GM12874 (cell line): ENCODE measurements at regions not wholly inside any gene's neighbourhood (a gene's known extent, or its start where the extent isn't known, plus 50 kb on each side); places are given as distances from the start of the nearest gene placed in this dataset.

Experiments
- CTCF ChIP-seq: IDR thresholded peaks from 2 replicates; pipeline ENCODE4 v1.5.1; 2011; ENCODE audit warnings: low read depth, mild to moderate bottlenecking, control low read depth, low read length, moderate library complexity; ENCODE audit not compliant: insufficient read depth

- TF ChIP-seq CTCF = no peak
Observed at GRCh38 chr5:60147791-60148190, 254.3 kb upstream of the PDE4D start.

- TF ChIP-seq CTCF = no peak
Observed at GRCh38 chr5:60143942-60144549, 250.5 kb upstream of the PDE4D start.

GRCh38 chr5:60141119-60141518 is 247.6 kb upstream of the PDE4D start:
- TF ChIP-seq CTCF = no peak

- no peak for TF ChIP-seq CTCF
Observed at GRCh38 chr5:60136841-60137240, 243.3 kb upstream of the PDE4D start.

- no peak for TF ChIP-seq CTCF
Observed at GRCh38 chr5:60131504-60131903, 238.0 kb upstream of the PDE4D start.

- TF ChIP-seq CTCF = no peak
Observed at GRCh38 chr5:60125636-60126035, 232.1 kb upstream of the PDE4D start.

- no peak for TF ChIP-seq CTCF
Observed at GRCh38 chr5:60102961-60103693, 209.6 kb upstream of the PDE4D start.
